ENCODE measurements at regions not wholly inside any gene's neighbourhood (a gene's known extent, or its start where the extent isn't known, plus 50 kb on each side); places are given as distances from the start of the nearest gene placed in this dataset.
A peak's percentile ranks its signal among the peaks of the same experiment; 100 is the strongest.
"Not testable (repeated sequence)": the region's sequence is repeated elsewhere in the genome, so short reads cannot be mapped to it uniquely, and the experiment has no call there.

GRCh38 chr11:41612415-41612814, 153.0 kb upstream of the LRRC4C start:
- Histone ChIP-seq H3K36me3 (ENCODE audit: insufficient read depth, low read length) (no peaks in the 10 kb centered on the region), H3K4me3 (ENCODE audit: low read length) (no peak overlapping the region), H3K27me3 (ENCODE audit: insufficient read depth, low read length) (no peaks in the 10 kb centered on the region), H2AFZ (ENCODE audit: low read depth, low read length) (no peak overlapping the region), H3K9me3 (ENCODE audit: low read length) (no peaks in the 10 kb centered on the region), H3K4me1 (ENCODE audit: insufficient read depth, low read length) (no peaks in the 10 kb centered on the region)

- Histone ChIP-seq H3K9me3 (ENCODE audit: low read length) (no peaks in the 10 kb centered on the region), H3K36me3 (ENCODE audit: insufficient read depth, low read length) (no peaks in the 10 kb centered on the region), H3K4me3 (ENCODE audit: low read length) (no peak overlapping the region)
Measured at GRCh38 chr11:41613326-41613725, 153.9 kb upstream of the LRRC4C start.

GRCh38 chr11:41622707-41623359, 163.4 kb upstream of the LRRC4C start:
- H2AFZ ChIP-seq (ENCODE audit: low read depth, low read length), result no peak overlapping the region
- no peaks in the 10 kb centered on the region for H3K9me3 ChIP-seq (ENCODE audit: low read length)
- H3K36me3 ChIP-seq (ENCODE audit: insufficient read depth, low read length), result no peaks in the 10 kb centered on the region
- H3K27me3 ChIP-seq (ENCODE audit: insufficient read depth, low read length), result no peaks in the 10 kb centered on the region
- H3K4me3 ChIP-seq (ENCODE audit: low read length), result no peak overlapping the region
- H3K4me1 ChIP-seq (ENCODE audit: insufficient read depth, low read length), result no peaks in the 10 kb centered on the region

More at GRCh38 chr11:41613326-41613725, 153.9 kb upstream of the LRRC4C start:
- no peaks in the 10 kb centered on the region for H3K27me3 ChIP-seq (ENCODE audit: insufficient read depth, low read length)
- H3K4me1 ChIP-seq (ENCODE audit: insufficient read depth, low read length), result no peaks in the 10 kb centered on the region
- no peak overlapping the region for H2AFZ ChIP-seq (ENCODE audit: low read depth, low read length)

DNA sequence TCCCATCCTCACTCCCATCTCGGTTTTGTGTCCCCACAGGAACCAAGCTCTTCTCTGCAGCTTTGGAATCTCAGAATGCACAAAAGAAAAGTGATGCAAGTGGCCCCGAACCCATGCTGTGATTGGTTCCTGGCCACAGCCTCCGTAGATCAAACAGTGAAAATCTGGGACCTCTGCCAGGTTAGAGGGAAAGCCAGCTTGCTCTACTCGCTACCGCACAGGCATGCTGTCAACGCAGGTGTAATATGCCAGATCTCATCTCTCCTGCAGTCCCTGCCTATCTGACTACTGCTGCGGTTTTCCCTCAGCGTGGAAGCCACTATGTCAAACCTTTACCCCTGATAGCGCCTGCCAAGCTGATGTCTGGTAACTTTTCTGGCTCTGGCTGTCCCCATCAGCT, 200.5 kb upstream of the LRRC4C start:
- no peaks in the 10 kb centered on the region for H3K4me1 ChIP-seq (ENCODE audit: insufficient read depth, low read length)

GRCh38 chr11:41660585-41660984, 201.1 kb upstream of the LRRC4C start:
- H3K4me1 ChIP-seq (ENCODE audit: insufficient read depth, low read length), result no peaks in the 10 kb centered on the region
- no peak overlapping the region for H2AFZ ChIP-seq (ENCODE audit: low read depth, low read length)
- no peaks in the 10 kb centered on the region for H3K36me3 ChIP-seq (ENCODE audit: insufficient read depth, low read length)
- no peak overlapping the region for H3K4me3 ChIP-seq (ENCODE audit: low read length)
- no peaks in the 10 kb centered on the region for H3K9me3 ChIP-seq (ENCODE audit: low read length)
- H3K27me3 ChIP-seq (ENCODE audit: insufficient read depth, low read length), result no peaks in the 10 kb centered on the region

More for the DNA sequence above, 200.5 kb upstream of the LRRC4C start:
- H2AFZ ChIP-seq (ENCODE audit: low read depth, low read length), result no peak overlapping the region
- H3K4me3 ChIP-seq (ENCODE audit: low read length), result no peak overlapping the region
- no peaks in the 10 kb centered on the region for H3K9me3 ChIP-seq (ENCODE audit: low read length)
- no peaks in the 10 kb centered on the region for H3K36me3 ChIP-seq (ENCODE audit: insufficient read depth, low read length)
- no peaks in the 10 kb centered on the region for H3K27me3 ChIP-seq (ENCODE audit: insufficient read depth, low read length)

DNA sequence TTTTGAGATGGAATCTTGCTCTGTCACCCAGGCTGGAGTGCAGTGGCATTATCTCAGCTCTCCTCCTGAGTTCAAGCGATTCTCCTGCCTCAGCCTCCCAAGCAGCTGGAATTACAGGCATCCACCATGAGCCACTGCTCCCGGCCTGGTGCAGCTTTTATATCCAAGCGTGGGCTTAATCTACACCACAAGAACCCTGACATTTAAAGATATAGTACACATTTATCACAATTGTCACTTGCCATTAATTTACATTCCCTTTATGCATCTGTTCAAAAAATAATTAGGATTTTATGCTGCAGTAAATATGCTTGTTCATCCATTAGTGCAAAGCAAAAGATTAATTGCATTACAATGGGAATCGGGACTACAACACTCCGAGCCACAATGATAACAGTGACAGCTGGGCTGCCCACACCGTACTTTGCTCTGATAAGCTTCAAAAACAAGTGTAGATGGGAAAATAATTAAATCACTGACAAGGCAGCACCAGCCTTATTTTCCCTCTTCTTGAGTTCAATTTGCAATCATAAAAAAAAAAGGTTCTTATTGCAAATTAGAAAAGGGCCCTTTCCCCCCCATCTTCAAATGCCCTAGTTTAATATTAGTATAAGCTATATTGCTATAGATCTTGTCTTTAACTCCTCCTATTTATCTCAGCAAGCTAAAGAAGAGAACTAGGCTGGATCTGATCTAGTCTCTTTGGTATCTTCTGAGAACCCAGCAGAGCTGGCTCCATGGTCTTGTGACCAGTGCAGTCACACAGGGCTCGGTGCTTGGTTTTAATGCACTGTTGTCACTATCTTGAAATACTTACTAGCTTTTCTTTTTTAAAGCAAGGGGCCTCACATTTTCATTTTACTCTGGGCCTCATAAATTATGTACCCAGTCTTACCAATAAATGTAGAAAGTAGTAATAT, 206.2 kb upstream of the LRRC4C start:
- Histone ChIP-seq H2AFZ (ENCODE audit: low read depth, low read length) (no peak overlapping the region), H3K27me3 (ENCODE audit: insufficient read depth, low read length) (no peaks in the 10 kb centered on the region), H3K9me3 (ENCODE audit: low read length) (no peaks in the 10 kb centered on the region), H3K4me3 (ENCODE audit: low read length) (no peak overlapping the region), H3K36me3 (ENCODE audit: insufficient read depth, low read length) (no peaks in the 10 kb centered on the region), H3K4me1 (ENCODE audit: insufficient read depth, low read length) (peaks cover 3% of the 10 kb centered on the region)

- no peak overlapping the region for H3K4me3 ChIP-seq (ENCODE audit: low read length)
- no peak overlapping the region for H2AFZ ChIP-seq (ENCODE audit: low read depth, low read length)
- H3K27me3 ChIP-seq (ENCODE audit: insufficient read depth, low read length), result no peaks in the 10 kb centered on the region
- no peaks in the 10 kb centered on the region for H3K9me3 ChIP-seq (ENCODE audit: low read length)
- H3K36me3 ChIP-seq (ENCODE audit: insufficient read depth, low read length), result no peaks in the 10 kb centered on the region
- peaks cover 3% of the 10 kb centered on the region for H3K4me1 ChIP-seq (ENCODE audit: insufficient read depth, low read length)
Measured at GRCh38 chr11:41666951-41667653, 207.7 kb upstream of the LRRC4C start.

- Histone ChIP-seq H3K4me3 (ENCODE audit: low read length) (no peak overlapping the region), H3K9me3 (ENCODE audit: low read length) (no peaks in the 10 kb centered on the region), H2AFZ (ENCODE audit: low read depth, low read length) (no peak overlapping the region), H3K36me3 (ENCODE audit: insufficient read depth, low read length) (no peaks in the 10 kb centered on the region), H3K27me3 (ENCODE audit: insufficient read depth, low read length) (no peaks in the 10 kb centered on the region), H3K4me1 (ENCODE audit: insufficient read depth, low read length) (no peaks in the 10 kb centered on the region)
Measured at GRCh38 chr11:41675205-41675604, 215.8 kb upstream of the LRRC4C start.

- Histone ChIP-seq H3K4me3 (ENCODE audit: low read length) (no peak overlapping the region), H3K9me3 (ENCODE audit: low read length) (no peaks in the 10 kb centered on the region), H3K27me3 (ENCODE audit: insufficient read depth, low read length) (no peaks in the 10 kb centered on the region), H3K4me1 (ENCODE audit: insufficient read depth, low read length) (peaks cover 20% of the 10 kb centered on the region), H3K36me3 (ENCODE audit: insufficient read depth, low read length) (no peaks in the 10 kb centered on the region), H2AFZ (ENCODE audit: low read depth, low read length) (peak overlapping the region; percentile 6)
Measured at GRCh38 chr11:41713030-41713429, 253.6 kb upstream of the LRRC4C start.

DNA sequence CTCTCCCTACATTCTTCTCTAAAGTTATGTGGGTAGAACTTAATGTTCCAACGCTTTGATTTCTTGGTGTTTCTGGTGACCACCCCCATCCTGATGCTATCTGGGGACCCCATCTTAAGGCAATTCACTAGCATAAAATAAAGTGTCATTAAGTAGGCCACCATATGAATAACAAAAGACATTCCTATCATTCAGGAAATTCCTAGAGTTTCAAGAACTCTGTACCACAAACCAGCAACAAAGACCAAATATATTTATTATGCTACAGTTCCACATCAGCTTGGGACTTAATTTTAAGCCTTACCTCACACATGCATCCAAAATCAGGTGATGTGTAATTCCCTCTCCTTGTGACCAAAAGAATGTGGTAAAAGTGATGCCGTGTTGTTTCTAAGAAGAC, 254.6 kb upstream of the LRRC4C start:
- Histone ChIP-seq H3K4me3 (ENCODE audit: low read length) (no peak overlapping the region), H3K9me3 (ENCODE audit: low read length) (no peaks in the 10 kb centered on the region), H2AFZ (ENCODE audit: low read depth, low read length) (peak overlapping the region; percentile 22), H3K27me3 (ENCODE audit: insufficient read depth, low read length) (no peaks in the 10 kb centered on the region), H3K36me3 (ENCODE audit: insufficient read depth, low read length) (no peaks in the 10 kb centered on the region), H3K4me1 (ENCODE audit: insufficient read depth, low read length) (peaks cover 20% of the 10 kb centered on the region)

DNA sequence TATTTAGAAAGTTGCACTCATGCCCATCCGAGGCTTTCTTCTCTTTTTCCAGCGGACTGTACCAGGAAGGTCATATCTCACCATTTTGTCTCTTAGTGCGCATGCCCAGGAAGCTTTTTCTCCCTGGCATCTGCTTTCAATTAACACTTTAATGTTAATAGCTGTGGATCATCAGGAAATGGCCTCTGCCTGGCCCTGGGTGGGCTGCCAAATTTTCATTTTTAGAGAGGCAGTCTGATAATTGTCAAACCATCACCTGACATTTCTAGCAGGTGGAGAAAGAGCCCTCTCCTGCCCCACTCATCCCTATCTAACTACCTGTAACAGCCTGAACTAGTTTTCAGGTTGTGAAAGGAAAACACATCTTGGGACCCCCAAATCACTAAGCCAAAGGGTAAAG, 257.4 kb upstream of the LRRC4C start:
- Histone ChIP-seq H3K4me3 (ENCODE audit: low read length) (no peak overlapping the region), H3K4me1 (ENCODE audit: insufficient read depth, low read length) (peaks cover 20% of the 10 kb centered on the region), H2AFZ (ENCODE audit: low read depth, low read length) (no peak overlapping the region), H3K36me3 (ENCODE audit: insufficient read depth, low read length) (no peaks in the 10 kb centered on the region), H3K27me3 (ENCODE audit: insufficient read depth, low read length) (no peaks in the 10 kb centered on the region), H3K9me3 (ENCODE audit: low read length) (no peaks in the 10 kb centered on the region)

- Histone ChIP-seq H3K4me3 (ENCODE audit: low read length) (no peak overlapping the region), H3K27me3 (ENCODE audit: insufficient read depth, low read length) (no peaks in the 10 kb centered on the region), H3K36me3 (ENCODE audit: insufficient read depth, low read length) (no peaks in the 10 kb centered on the region), H3K9me3 (ENCODE audit: low read length) (no peaks in the 10 kb centered on the region), H2AFZ (ENCODE audit: low read depth, low read length) (no peak overlapping the region), H3K4me1 (ENCODE audit: insufficient read depth, low read length) (no peaks in the 10 kb centered on the region)
Measured at GRCh38 chr11:41720761-41721160, 261.3 kb upstream of the LRRC4C start.

DNA sequence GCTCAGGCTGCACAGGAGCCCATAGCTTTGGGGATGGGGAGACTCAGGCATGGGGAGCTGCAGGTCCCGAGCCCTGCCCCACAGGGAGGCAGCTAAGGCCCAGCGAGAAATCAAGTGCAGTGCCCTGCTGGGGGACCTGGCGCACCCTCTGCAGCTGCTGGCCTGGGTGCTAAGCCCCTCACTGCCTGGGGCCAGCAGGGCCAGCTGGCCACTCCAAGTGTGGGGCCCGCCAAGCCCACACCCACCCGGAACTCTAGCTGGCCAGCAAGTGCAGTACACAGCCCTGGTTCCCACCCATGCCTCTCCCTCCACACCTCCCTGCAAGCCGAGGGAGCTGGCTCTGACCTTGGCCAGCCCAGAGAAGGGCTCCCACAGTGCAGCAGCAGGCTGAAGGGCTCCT, 268.7 kb upstream of the LRRC4C start:
- not testable (repeated sequence) for H3K4me3 ChIP-seq (ENCODE audit: low read length); H3K36me3 ChIP-seq (ENCODE audit: insufficient read depth, low read length); H3K4me1 ChIP-seq (ENCODE audit: insufficient read depth, low read length); H2AFZ ChIP-seq (ENCODE audit: low read depth, low read length); H3K9me3 ChIP-seq (ENCODE audit: low read length); H3K27me3 ChIP-seq (ENCODE audit: insufficient read depth, low read length)
